ENCODE measurements at regions not wholly inside any gene's neighbourhood (a gene's known extent, or its start where the extent isn't known, plus 50 kb on each side); places are given as distances from the start of the nearest gene placed in this dataset.

DNA sequence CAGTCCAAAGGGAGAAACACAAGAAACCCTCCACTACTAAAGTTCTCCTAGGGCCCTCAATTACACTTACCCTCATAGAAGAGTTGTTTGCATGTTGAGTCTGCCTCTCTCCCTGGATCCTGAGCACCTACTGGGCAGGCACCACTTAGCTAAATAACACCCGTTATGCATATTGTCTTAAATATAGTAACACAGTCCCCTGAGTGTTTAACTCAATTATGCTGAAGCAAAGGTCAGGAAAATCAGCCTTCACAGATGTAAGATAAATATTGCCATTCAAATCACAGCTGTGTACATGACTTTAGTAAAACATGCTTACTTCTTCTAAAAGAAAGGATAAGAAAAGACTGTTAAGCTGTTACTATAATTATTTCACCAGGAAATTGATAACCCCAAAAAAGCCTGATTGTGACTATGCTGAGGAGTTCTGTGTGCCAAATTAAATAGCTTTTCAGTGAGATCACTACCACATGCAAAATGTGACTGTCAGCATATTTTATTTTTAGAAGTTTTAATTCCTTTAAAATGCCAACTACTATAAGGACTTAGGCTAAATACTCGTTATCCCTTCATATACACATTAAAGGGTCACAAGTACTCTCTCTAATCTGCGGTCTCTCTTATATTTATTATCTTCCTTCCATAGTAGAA, 733.9 kb upstream of the PHF14 start:
- DNase-seq: no peak
- intact Hi-C loops (cut with DNase I, micrococcal nuclease): no loop called here
- no peak for ATAC-seq

DNA sequence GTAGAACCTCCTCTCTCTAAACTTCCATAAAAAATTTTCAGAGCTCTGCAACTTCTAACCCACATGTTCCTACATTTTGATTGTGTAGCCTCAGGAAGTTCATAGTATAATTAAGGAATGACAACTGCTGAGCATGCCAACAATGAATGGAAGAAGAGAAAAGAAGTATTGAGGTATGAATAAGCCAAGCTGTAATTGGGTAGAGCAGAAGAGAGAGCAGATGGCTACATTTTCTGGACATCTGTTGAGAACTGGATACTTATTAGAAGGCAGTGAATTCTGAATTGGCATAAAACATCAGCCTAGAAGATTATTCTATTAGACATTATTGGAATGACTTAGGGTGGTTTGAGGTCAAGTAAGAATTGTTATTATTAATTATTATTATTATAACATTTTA, 728.3 kb upstream of the PHF14 start:
- DNase-seq: no peak
- intact Hi-C loops (cut with DNase I, micrococcal nuclease): no loop called here
- ATAC-seq: no peak

DNA sequence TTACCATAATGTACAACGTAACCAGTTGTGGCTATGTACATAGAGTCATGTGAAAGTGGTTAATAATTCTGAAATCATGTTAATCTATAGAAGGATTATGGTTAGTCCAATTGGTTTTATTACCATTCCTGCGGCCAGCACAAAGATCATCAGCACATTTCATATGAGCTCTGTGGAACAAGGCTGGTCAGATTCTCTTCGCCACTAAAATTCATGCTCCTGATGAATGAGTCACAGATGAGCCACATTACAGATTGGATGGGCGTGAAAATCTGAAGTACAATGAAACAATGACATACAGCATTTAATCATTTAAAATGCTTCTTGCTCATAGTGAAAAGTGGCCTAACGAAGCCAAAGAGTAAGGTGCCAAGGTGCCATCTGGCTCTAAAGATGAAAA, 716.2 kb upstream of the PHF14 start:
- DNase-seq (no peak), ATAC-seq (no peak)
- intact Hi-C loops (cut with DNase I, micrococcal nuclease): no loop called here

DNA sequence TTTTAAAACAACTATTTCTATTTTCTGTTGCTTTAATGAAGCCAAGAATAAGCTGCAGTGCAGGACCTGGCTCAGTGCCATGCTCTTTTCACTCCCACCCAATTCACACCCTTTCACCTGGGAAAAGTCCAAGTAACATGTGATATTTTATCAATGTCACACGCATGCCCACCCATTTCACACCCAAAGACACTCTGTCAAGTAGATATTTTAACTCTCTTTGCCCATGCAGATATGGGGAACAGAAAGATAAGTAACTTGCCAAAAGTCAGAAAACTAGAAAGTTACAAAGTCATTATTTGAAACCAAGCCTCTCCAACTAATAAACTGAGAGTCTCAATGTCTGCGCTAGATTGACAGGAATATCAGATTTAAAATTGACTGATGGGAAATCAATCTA, 706.7 kb upstream of the PHF14 start:
- DNase-seq (no peak), ATAC-seq (no peak)
- intact Hi-C loops (cut with DNase I, micrococcal nuclease): no loop called here

DNA sequence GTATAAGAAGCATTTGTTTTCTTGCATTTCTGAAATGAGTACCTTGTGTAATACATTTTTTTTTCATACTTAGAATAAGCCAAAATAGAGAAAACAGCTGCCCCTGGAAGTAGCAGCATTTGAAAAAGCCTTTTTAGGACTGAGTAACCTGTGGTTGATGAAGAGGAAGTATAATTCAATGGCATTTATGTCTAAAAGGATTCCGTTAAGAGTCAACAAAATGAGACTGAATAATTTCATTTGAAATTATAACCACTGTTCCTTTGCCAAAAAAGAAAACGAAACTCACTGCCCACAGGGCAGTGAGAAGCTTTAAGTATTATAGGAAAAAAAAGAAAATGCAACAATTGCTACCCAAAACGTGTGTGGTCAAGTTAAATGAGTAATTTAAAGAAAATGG, 705.6 kb upstream of the PHF14 start:
- intact Hi-C loops (cut with DNase I, micrococcal nuclease): no loop called here
- DNase-seq (no peak), ATAC-seq (no peak)

DNA sequence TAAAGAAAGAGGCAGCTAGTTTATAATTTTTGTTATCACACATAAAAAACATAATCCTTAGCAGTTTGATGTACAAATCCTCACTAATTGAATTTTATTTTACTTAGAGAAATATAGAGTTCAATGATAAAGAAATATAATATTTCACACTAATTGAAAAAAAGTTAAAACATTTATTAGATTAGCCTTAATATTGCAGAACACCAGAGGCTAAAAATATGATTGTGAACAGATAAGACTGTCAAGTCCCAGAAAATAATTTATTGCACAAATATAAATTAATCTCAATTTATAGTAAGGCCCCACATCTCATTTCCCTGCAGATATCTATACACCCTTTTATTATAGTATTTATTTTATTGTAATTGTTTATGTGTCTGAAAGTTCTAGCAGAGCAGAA, 690.8 kb upstream of the PHF14 start:
- DNase-seq: no peak
- no peak for ATAC-seq
- intact Hi-C loops (cut with DNase I, micrococcal nuclease): no loop called here

DNA sequence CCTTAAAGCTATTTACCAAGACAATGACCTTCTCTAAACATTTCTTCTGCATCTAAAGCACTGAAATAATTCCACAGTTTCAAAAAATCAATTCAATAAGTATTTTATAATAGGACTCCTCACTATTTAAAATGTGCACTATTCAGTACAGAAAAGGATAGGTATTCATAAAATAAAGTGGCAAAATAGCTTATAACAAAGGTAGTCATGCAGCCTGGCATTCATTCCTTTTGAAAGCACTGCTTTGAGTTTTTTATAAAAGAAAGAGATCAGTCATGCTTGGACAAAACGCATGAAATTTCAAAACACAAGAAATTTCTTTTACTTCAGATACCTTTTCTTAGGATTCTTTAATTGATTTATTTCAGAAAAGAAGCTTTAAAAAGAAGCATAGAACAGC, 689.7 kb upstream of the PHF14 start:
- DNase-seq (no peak), ATAC-seq (no peak)
- intact Hi-C loops (cut with DNase I, micrococcal nuclease): no loop called here

DNA sequence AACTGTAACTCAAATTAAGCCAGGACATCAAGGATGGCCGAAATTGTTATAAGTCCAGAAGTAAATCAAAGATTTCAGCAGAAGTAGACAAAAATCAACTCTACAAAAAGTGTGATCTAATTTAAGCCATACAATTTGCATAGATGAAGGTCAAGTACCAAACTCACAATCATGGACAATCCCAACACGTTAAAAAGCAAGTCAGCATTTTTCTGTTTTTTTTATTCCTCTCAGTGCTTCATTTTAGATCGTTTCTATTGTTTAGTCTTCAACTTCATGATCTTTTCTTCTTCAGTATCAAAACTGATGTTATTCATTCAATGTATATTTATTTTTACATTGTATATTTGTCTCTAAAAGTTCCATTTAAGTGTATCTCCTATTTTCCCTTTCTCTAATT, 674.3 kb upstream of the PHF14 start:
- DNase-seq: no peak
- no peak for ATAC-seq
- intact Hi-C loops (cut with DNase I, micrococcal nuclease): no loop called here

DNA sequence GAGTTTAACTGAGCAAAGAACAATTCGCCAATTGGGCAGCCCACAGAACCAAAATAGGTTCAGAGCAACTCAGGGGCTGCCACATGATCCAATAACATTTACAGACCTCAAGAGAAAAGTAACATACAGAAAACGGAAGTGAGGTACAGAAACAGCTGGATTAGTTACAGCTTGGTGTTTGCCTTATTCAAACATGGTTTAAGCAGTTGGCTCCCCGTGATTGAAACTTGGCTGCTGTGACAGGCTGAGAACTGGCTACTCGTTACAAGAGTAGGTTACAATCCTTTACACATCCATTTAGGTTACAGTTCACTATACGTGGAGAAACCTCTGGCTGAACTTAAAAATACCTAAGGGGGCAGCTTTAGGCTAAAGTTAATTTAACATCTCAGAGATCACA, 673.1 kb upstream of the PHF14 start:
- no peak for DNase-seq
- no peak for ATAC-seq
- intact Hi-C loops (cut with DNase I, micrococcal nuclease): no loop called here

DNA sequence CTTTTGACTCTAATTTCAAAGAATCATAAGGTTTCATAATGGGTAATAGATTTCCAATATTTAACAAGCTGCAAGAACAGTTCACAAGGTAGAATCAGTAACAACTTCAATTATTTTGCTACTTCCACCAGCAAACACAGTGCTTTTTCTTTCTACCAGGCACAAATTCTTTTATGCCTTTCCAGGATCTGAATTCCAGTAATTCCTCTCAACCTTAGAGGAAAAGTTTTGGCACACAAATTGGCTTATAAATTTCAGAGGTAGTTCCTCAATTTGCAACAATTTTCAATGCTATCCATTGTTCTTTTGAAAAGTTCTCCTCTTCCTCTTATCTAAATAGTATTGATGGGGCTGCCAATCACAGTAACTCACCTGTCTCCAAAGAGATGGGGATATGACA, 665.4 kb upstream of the PHF14 start:
- no peak for ATAC-seq
- no peak for DNase-seq
- intact Hi-C loops (cut with DNase I, micrococcal nuclease): no loop called here

DNA sequence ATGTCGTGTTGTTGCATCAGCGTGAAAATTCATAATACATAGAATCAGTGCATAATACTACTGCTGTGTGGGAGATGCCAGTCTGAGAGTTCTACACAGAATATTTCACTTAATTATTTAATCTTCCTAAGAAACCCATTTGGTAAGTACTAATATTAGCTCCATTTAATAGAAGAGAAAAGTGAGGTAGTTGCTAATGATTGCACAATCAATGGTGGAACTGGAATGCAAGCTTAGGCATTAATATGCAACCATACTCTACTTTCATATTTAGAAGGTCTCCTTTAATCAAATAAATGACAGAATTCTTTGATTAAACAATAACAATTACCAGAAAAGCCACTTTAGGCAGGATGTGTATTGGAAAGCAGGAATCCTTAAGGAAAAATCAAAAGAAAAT, 660.7 kb upstream of the PHF14 start:
- intact Hi-C loops (cut with DNase I, micrococcal nuclease): no loop called here
- no peak for DNase-seq
- ATAC-seq: no peak

DNA sequence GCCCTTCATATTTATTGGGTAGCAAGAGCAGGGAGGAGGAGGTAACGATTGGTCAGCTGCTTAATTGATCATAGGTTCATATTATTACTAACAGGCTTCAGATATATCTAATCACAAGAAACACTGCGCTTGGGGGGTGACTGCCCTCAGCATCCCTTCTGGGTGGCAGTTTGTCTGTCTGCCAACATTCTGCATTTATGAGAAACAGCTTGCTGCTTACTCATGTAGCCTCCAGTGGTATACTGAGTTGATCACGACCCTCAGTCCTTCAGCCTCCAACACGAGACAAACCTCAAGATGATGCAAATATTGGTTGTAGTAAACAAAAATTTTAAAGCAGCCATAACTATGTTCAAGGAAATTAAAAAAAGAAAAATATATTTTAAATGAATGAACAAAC, 657.8 kb upstream of the PHF14 start:
- DNase-seq: no peak
- ATAC-seq: no peak
- intact Hi-C loops (cut with DNase I, micrococcal nuclease): no loop called here

DNA sequence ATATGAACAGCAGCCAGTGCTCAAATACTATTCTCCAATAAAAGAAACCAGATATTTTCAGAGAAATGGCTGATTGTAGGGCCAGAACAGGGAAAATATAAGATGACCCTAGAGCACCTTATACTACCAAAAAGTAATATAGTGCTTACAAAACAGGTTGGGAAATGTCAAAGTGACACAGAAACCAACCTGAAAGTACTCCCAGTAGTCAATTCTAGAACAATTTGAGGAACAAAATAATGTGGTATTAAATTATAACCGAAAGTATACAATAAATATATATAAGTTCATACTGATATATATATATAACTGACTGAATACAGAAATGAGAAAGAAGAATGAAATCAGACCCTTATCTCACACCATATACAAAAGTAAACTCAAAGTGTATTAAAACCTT, 657.2 kb upstream of the PHF14 start:
- ATAC-seq: no peak
- intact Hi-C loops (cut with DNase I, micrococcal nuclease): no loop called here
- no peak for DNase-seq

DNA sequence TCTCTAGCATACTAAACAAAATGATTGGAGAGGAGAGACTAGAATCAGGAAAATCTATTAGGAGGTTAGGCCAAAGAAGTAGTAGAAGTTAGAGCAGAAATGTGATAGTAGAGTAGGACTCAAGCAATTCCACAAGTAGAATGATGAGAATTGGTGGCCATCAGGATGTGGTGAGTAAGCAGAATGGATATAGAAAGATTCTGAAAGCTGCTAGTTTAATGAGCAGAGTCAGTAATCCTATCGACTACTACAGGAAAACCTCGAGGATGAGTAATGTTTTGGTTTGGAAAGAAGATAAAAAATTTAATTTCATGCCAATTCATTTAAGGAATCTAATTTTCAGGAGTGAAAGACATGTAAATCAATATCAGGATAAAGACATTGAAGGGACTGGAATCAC, 648.3 kb upstream of the PHF14 start:
- intact Hi-C loops (cut with DNase I, micrococcal nuclease): no loop called here
- DNase-seq (no peak), ATAC-seq (no peak)

DNA sequence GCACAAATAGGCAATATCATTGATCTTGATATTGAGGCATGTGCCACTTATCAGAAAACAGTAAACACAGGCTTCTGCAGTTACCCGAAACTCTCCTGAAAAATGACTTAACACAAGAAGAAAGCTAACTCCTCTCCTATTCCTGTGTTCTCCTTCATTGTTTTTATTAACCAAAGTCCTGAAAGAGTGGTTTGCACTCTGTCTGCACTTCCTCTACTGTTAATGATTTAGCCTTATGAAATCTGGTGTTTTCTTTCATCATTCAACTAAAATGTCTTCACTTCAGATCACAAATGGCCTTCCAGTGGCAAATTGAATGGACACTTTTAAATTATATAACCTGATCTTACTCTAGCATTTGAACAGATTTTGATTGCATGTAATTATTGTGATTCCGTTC, 630.6 kb upstream of the PHF14 start:
- DNase-seq (no peak), ATAC-seq (no peak)
- intact Hi-C loops (cut with DNase I, micrococcal nuclease): no loop called here

DNA sequence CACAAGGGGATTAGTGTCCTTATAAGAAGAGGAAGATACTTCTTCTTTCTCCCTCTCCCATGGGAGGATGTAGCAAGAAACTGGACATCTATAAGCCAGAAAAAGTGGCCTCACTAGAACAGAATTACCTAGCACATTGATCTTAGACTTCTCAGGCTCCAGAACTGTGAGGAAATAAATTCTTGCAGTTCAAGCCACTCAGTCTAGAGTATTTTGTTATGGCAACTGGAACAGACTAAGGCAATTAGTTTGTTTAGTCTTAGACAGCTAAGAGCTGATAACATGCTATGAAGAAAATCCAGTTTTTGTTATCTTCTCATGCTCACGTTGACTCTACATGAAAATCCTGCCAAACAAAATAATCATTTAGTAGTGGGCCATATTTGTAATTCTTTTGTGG, 627.6 kb upstream of the PHF14 start:
- DNase-seq: no peak
- ATAC-seq: no peak
- intact Hi-C loops (cut with DNase I, micrococcal nuclease): no loop called here

DNA sequence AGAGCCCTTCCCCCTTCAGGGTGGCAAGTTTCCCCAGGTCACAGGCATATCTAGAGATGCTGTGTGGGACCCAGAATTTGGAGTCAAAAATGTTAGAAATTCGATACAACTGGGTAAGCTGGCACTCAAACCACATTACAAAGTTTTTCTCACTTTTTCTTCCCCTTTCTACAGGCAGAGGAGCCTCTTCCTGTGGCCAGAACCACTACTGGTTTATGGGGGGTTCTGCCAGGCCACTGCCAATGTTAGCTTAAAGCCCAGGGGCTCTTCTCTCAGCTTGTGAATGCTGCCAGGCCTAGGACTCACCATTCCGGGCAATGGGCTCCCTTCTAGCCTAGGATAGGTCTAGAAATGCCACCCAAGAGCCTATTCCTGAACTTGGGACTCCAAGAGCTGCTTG, 617.9 kb upstream of the PHF14 start:
- intact Hi-C loops (cut with DNase I, micrococcal nuclease): no loop called here
- DNase-seq (no peak), ATAC-seq (no peak)

DNA sequence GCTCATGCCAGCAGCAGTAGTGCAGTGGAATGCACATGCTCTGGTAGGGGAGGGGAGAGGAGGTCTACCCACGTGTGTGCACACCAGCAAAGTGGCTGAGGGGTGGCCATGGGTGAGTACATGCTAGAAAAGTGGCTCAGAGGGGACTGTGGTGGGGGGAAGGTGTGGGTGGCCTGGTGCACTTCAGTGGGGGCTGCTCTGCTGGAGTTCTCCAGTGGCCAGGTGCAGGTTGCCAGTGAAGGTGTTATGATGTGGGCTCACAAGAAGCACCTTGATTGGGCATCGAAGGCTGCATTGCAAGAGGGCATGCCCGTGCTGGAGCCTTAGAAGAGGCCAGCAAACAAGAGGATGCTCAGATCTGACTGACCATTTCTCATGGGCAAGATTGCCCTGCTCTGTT, 613.6 kb upstream of the PHF14 start:
- intact Hi-C loops (cut with DNase I, micrococcal nuclease): no loop called here
- DNase-seq: no peak
- no peak for ATAC-seq

DNA sequence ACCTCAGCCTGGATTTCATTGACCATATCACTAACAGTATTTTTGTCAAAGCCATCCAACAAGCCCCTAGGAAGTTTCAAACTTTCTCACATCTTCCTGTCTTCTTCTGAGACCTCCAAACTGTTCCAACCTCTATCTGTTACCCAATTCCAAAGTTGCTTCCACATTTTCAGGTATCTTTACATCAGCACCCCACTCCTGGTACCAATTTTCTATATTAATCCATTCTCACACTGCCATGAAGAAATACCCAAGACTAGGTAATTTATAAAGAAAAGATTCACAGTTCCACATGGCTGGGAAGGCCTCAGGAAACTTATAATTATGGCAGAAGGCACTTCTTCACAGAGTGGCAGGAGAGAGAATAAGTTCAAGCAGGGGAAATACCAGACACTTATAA, 571.9 kb upstream of the PHF14 start:
- intact Hi-C loops (cut with DNase I, micrococcal nuclease): no loop called here
- DNase-seq (no peak), ATAC-seq (no peak)

DNA sequence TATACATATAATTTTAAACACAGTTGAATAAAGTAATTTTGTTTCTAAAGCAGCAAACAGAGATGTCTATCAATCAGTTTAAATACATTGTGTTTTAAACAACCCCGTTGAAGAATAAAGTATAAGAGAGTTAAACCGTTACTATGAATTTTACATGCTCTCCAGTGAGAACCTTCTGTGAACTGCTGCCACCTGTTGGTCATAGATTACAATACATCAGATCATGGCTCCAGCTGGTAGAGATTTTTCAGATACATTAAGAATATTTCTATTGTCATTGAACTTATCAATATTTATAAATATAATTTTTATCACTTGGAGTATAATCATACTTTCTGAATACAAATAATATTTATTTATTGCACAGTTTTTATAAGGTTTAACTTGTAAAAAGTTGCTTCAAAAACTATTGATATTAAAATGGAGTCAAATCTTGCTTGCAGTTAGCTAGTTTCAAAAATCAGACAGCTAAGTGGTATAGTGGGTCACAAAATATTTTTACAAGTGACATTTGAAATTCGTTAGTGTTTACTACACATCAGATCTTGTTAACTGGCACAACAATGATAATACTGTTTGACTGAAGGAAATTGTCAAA, 561.2 kb upstream of the PHF14 start:
- ATAC-seq: no peak
- intact Hi-C loops (cut with DNase I, micrococcal nuclease): loop anchor here in 1 of 2 donors (10.0 kb wide), 1 partner anchor 1998 kb away; no protein-coding TSS in a partner anchor
- peak in 1 of 2 donors; percentile 4 for DNase-seq

DNA sequence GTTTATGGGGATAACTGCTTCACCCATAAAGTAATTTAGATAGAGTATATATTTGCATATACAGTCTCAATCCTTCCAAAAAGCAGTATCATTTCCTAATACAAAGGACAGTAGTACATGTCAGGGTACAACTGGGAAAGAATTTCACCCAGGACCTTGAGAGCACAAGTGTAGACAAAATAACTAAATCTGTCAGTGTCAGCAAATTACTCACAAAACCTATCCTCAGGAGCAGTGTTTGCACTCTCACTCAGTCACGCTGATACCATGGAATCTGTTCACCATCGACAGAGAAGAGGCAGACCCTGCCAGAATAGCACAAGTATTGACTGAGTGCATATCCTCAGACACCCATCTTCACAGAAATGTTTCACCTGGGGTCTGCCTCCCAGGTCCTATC, 554.7 kb upstream of the PHF14 start:
- no peak for ATAC-seq
- DNase-seq: no peak
- intact Hi-C loops (cut with DNase I, micrococcal nuclease): loop anchor here in 1 of 2 donors (10.0 kb wide), 1 partner anchor 2004 kb away; no protein-coding TSS in a partner anchor

All from left colon (tissue), 2 donors.